IMR-90 (cell line): ENCODE measurements at regions not wholly inside any gene's neighbourhood (a gene's known extent, or its start where the extent isn't known, plus 50 kb on each side); places are given as distances from the start of the nearest gene placed in this dataset.

Source experiments
- ATAC-seq: fragments of 200-7000 bp; cut with Tn5 transposase; 2 replicates; pipeline ENCODE4 v1.9.1; 2020; ENCODE audit warnings: low read depth, mild to moderate bottlenecking, moderate library complexity
- BruUV-seq: library from RNA; stranded (reverse); fragments of 400-500 nt; replicated peaks from 2 replicates; lab custom pipeline; 2021; lab: Mats Ljungman, UMichigan
- CTCF ChIA-PET: fragments of 300-600 bp; formaldehyde crosslinking; extraction: SDS; loops from one replicate; lab custom pipeline; 2021; ENCODE audit warnings: antibody characterized with exemption; lab: Yijun Ruan, JAX
- POLR2A ChIA-PET: fragments of 300-600 bp; sonication (Branson Sonifier 250); formaldehyde crosslinking; loops from one replicate; lab custom pipeline; 2022; ENCODE audit warnings: antibody characterized with exemption; ENCODE audit not compliant: unreplicated experiment; lab: Charles Lee
- DNase-seq: peaks from one replicate; pipeline ENCODE4 v3.0.0; 2013
- H2AFZ ChIP-seq: replicated peaks from 2 replicates; pipeline ENCODE3; 2013; ENCODE audit warnings: low read length, mild to moderate bottlenecking; ENCODE audit not compliant: poor library complexity
- H2AK5ac ChIP-seq: 2 replicates; pipeline ENCODE4 v1.6.1; 2013; ENCODE audit warnings: low read depth, low read length, inconsistent platforms
- H2AK9ac ChIP-seq: replicated peaks from 2 replicates; pipeline ENCODE3; 2013; ENCODE audit warnings: mild to moderate bottlenecking, low read depth, low read length, moderate library complexity; ENCODE audit not compliant: poor library complexity
- H2BK120ac ChIP-seq: 2 replicates; pipeline ENCODE4 v1.6.1; 2013; ENCODE audit warnings: low read depth, low read length, inconsistent platforms
- H2BK15ac ChIP-seq: 3 replicates; pipeline ENCODE4 v1.6.1; 2013; ENCODE audit warnings: low read depth, low read length, inconsistent platforms
- H2BK20ac ChIP-seq: 2 replicates; pipeline ENCODE4 v1.6.1; 2013; ENCODE audit warnings: low read depth, mild to moderate bottlenecking, inconsistent platforms, low read length, moderate library complexity
- H2BK5ac ChIP-seq: 2 replicates; pipeline ENCODE4 v1.6.1; 2013; ENCODE audit warnings: mild to moderate bottlenecking, low read depth, low read length, inconsistent platforms; ENCODE audit not compliant: poor library complexity, severe bottlenecking
- H3K14ac ChIP-seq: replicated peaks from 2 replicates; pipeline ENCODE4 v1.6.1; 2013; ENCODE audit warnings: low read depth, low read length, inconsistent platforms
- H3K18ac ChIP-seq: 2 replicates; pipeline ENCODE4 v1.6.1; 2013; ENCODE audit warnings: low read depth, low read length, control low read depth
- H3K23ac ChIP-seq: 2 replicates; pipeline ENCODE4 v1.6.1; 2013; ENCODE audit warnings: low read depth, low read length, inconsistent platforms
- H3K27ac ChIP-seq: 2 replicates; pipeline ENCODE4 v1.5.1; 2013; ENCODE audit warnings: mild to moderate bottlenecking, control low read depth, low read length; ENCODE audit not compliant: insufficient read depth
- H3K27me3 ChIP-seq: 2 replicates; pipeline ENCODE4 v1.6.1; 2013; ENCODE audit warnings: low read length; ENCODE audit not compliant: control insufficient read depth, insufficient read depth
- H3K36me3 ChIP-seq: 2 replicates; pipeline ENCODE4 v1.6.1; 2013; ENCODE audit warnings: low read length, mixed read lengths; ENCODE audit not compliant: control insufficient read depth, insufficient read depth
- H3K4ac ChIP-seq: 2 replicates; pipeline ENCODE4 v1.6.1; 2013; ENCODE audit warnings: low read depth, low read length, inconsistent platforms
- H3K4me1 ChIP-seq: 2 replicates; pipeline ENCODE4 v1.6.1; 2013; ENCODE audit warnings: low read length, mixed read lengths; ENCODE audit not compliant: control insufficient read depth, insufficient read depth
- H3K4me2 ChIP-seq: 2 replicates; pipeline ENCODE4 v1.6.1; 2013; ENCODE audit warnings: low read depth, mild to moderate bottlenecking, control low read depth, low read length, moderate library complexity
- H3K4me3 ChIP-seq: 2 replicates; pipeline ENCODE4 v1.5.1; 2013; ENCODE audit warnings: low read depth, mild to moderate bottlenecking, control low read depth, low read length, moderate library complexity; ENCODE audit not compliant: insufficient read depth
- H3K56ac ChIP-seq: 2 replicates; pipeline ENCODE4 v1.6.1; 2013; ENCODE audit warnings: low read length, inconsistent platforms; ENCODE audit not compliant: insufficient read depth; ENCODE audit errors: extremely low read depth
- H3K79me1 ChIP-seq, 2 experiments: 2 replicates each; pipeline ENCODE4 v1.6.1; 2013; ENCODE audit warnings: low read length in 2 of 2, inconsistent platforms in 1 of 2, low read depth in 1 of 2
- H3K9ac ChIP-seq: 2 replicates; pipeline ENCODE4 v1.6.1; 2013; ENCODE audit warnings: low read depth, low read length, control low read depth
- H3K9me1 ChIP-seq: 2 replicates; pipeline ENCODE4 v1.6.1; 2013; ENCODE audit warnings: low read length, inconsistent platforms; ENCODE audit not compliant: insufficient read depth
- H3K9me3 ChIP-seq: 2 replicates; pipeline ENCODE4 v1.6.1; 2013; ENCODE audit warnings: low read length; ENCODE audit not compliant: control insufficient read depth, insufficient read depth
- H4K20me1 ChIP-seq: 2 replicates; pipeline ENCODE4 v1.6.1; 2013; ENCODE audit warnings: low read length, inconsistent platforms; ENCODE audit not compliant: insufficient read depth
- H4K5ac ChIP-seq: 2 replicates; pipeline ENCODE4 v1.6.1; 2013; ENCODE audit warnings: mild to moderate bottlenecking, low read depth, low read length, control low read depth
- H4K8ac ChIP-seq, 2 experiments: 2 replicates each; pipeline ENCODE4 v1.6.1; 2013; ENCODE audit warnings: low read depth in 2 of 2, low read length in 2 of 2, control low read depth in 1 of 2, inconsistent platforms in 1 of 2
- H4K91ac ChIP-seq: 2 replicates; pipeline ENCODE4 v1.6.1; 2013; ENCODE audit warnings: low read depth, low read length, inconsistent platforms; ENCODE audit not compliant: insufficient read depth
- CEBPB ChIP-seq: IDR thresholded peaks from 2 replicates; pipeline ENCODE4 v1.6.1; 2012; ENCODE audit warnings: low read depth, low read length, improper control_type of control experiment
- MAFK ChIP-seq: IDR thresholded peaks from 2 replicates; pipeline ENCODE4 v1.6.1; 2012; ENCODE audit warnings: low read depth, low read length, improper control_type of control experiment
- SMC3 ChIP-seq: fragments of 150-350 bp; IDR thresholded peaks from 2 replicates; pipeline ENCODE4 v1.6.1; 2016; ENCODE audit warnings: low read depth, mild to moderate bottlenecking, antibody characterized with exemption, low read length, moderate library complexity
- WGBS, 2 experiments: methylation state at CpG; one replicate each; pipeline versions ENCODE4 v1.1.5 to v1.1.7; 2013; ENCODE audit warnings: missing lambda C conversion rate in 2 of 2; ENCODE audit not compliant: insufficient read length in 1 of 2; ENCODE audit errors: extremely low coverage in 2 of 2; 5-methylcytosine and 5-hydroxymethylcytosine counted together
- dilution Hi-C: fragments of 300-500 bp; cut with HindIII; formaldehyde crosslinking; loops from one replicate; pipeline ENCODE4 v1.14.3; 2018; ENCODE audit warnings: low sequenced_read_pairs; ENCODE audit not compliant: unreplicated experiment
- in situ Hi-C: fragments of 300-500 bp; cut with MboI; formaldehyde crosslinking; loops from 3 replicates; pipeline ENCODE4 v1.14.3; 2019; ENCODE audit warnings: low sequenced_read_pairs, inconsistent platforms, mixed read lengths
- intact Hi-C: fragments of 100-400 bp; cut with micrococcal nuclease; formaldehyde crosslinking; loops from 2 replicates; pipeline ENCODE4 v1.10.0; 2022

DNA sequence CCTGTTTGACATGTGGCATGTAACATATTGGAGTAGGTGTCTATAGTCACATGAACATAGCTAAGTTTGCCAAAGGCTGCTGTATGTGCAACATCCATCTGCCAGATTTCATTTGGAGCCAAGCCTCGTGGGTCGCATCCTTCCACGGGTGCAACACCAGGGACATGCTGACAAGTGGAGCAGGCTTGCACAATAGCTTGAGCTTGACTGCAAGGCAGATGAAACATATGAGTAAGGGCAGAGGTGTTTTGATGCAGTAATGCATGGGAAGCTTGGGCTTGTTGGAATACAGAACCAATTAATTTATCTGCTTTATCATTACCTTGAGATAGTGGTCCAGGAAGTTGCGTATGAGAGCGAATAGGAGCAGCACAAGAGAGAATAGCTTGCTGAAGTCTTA, 74.1 kb upstream of the BTN3A2 start:
- Histone ChIP-seq H4K20me1 (no peaks in the 10 kb centered on the region), H3K9me3 (no peaks in the 10 kb centered on the region), H3K9me1 (peaks cover 4% of the 10 kb centered on the region), H3K14ac (no peak overlapping the region), H3K9ac (no peak overlapping the region), H4K5ac (no peak overlapping the region), H3K36me3 (no peaks in the 10 kb centered on the region), H3K27ac (no peak overlapping the region), H3K18ac (no peak overlapping the region), H2BK20ac (no peak overlapping the region), H2BK15ac (no peak overlapping the region), H2AFZ (no peak overlapping the region), H3K4me2 (no peak overlapping the region), H4K91ac (no peak overlapping the region), H3K4me1 (peaks cover 4% of the 10 kb centered on the region; the same call in 1 of the 2 replicates), H3K79me1 (no peaks in the 10 kb centered on the region), H2AK9ac (no peak overlapping the region), H3K23ac (no peak overlapping the region), H3K4me3 (no peak overlapping the region), H2BK120ac (no peak overlapping the region), H3K27me3 (no peaks in the 10 kb centered on the region), H3K56ac (no peak overlapping the region), H3K4ac (no peak overlapping the region), H2BK5ac (no peak overlapping the region), H4K8ac (no peak overlapping the region), H2AK5ac (no peak overlapping the region)
- ATAC-seq (no peak), DNase-seq (no peak)
- no TSS peak for BruUV-seq
- in situ Hi-C loops (loop anchor here (25.0 kb wide), 1 partner anchor 846 kb away; a partner anchor contains a TSS), intact Hi-C loops (no loop called here), dilution Hi-C loops (no loop called here)
- WGBS, 2 experiments = 90% methylated on average over 2 of the region's 5 CpGs; no CpG with 5 or more reads in 1 of the 2 experiments
- TF ChIP-seq MAFK (no peak), CEBPB (0 out of 2 replicates have a peak, but pooled peaks have one; percentile 19), SMC3 (no peak)
- POLR2A ChIA-PET = no interaction called here
- CTCF ChIA-PET = no interaction called here
